RWPE1 (cell line): ENCODE measurements at regions not wholly inside any gene's neighbourhood (a gene's known extent, or its start where the extent isn't known, plus 50 kb on each side); places are given as distances from the start of the nearest gene placed in this dataset.

Source experiments
- CTCF ChIA-PET: fragments of 350-600 bp; sonication (Branson Sonifier 250); formaldehyde crosslinking; extraction: SDS; loops from one replicate; lab custom pipeline; 2021; lab: Yijun Ruan, JAX
- POLR2A ChIA-PET: fragments of 400-600 bp; formaldehyde crosslinking; extraction: SDS; loops from one replicate; lab custom pipeline; 2020; ENCODE audit warnings: antibody characterized with exemption; ENCODE audit not compliant: low non-redundant PET; lab: Yijun Ruan, JAX
- DNase-seq: peaks from one replicate; pipeline ENCODE4 v3.0.0; 2012; ENCODE audit warnings: low spot score
- H3K27ac ChIP-seq: fragments of 450-650 bp; 2 replicates; pipeline ENCODE4 v1.5.1; 2017
- CTCF ChIP-seq: fragments of 450-650 bp; conservative IDR thresholded peaks from 2 replicates; pipeline ENCODE4 v1.5.1; 2017; ENCODE audit warnings: low read depth, mild to moderate bottlenecking

- POLR2A ChIA-PET: no interaction called here
- no peak for TF ChIP-seq CTCF
- H3K27ac ChIP-seq: no peak overlapping the region
- no peak for DNase-seq
- CTCF ChIA-PET: no interaction called here
Observed at GRCh38 chr10:33783557-33783956, 449.1 kb upstream of the NRP1 start.

- no peak for TF ChIP-seq CTCF
- DNase-seq: no peak
- ChIA-PET POLR2A (no interaction called here), CTCF (no interaction called here)
- H3K27ac ChIP-seq: no peak overlapping the region
Observed at GRCh38 chr10:33783078-33783477, 448.6 kb upstream of the NRP1 start.

- CTCF ChIA-PET: no interaction called here
- POLR2A ChIA-PET: no interaction called here
- H3K27ac ChIP-seq: no peak overlapping the region
- no peak for DNase-seq
- no peak for TF ChIP-seq CTCF
Observed at GRCh38 chr10:33781606-33782395, 447.3 kb upstream of the NRP1 start.

- POLR2A ChIA-PET: no interaction called here
- no peak overlapping the region for H3K27ac ChIP-seq
- TF ChIP-seq CTCF: no peak
- no peak for DNase-seq
- CTCF ChIA-PET: no interaction called here
Observed at GRCh38 chr10:33780961-33781360, 446.5 kb upstream of the NRP1 start.

- no peak overlapping the region for H3K27ac ChIP-seq
- CTCF ChIA-PET: no interaction called here
- POLR2A ChIA-PET: no interaction called here
- DNase-seq: no peak
- no peak for TF ChIP-seq CTCF
Observed at GRCh38 chr10:33777223-33777622, 442.8 kb upstream of the NRP1 start.

- ChIA-PET CTCF (interaction anchor here (0.8 kb wide), 1 partner anchor 540 kb away, joined by 3 read pairs; no protein-coding TSS in a partner anchor), POLR2A (no interaction called here)
- no peak for TF ChIP-seq CTCF
- DNase-seq: no peak
- H3K27ac ChIP-seq: no peak overlapping the region
Observed at GRCh38 chr10:33776419-33777070, 442.1 kb upstream of the NRP1 start.
